ENCODE measurements at regions not wholly inside any gene's neighbourhood (a gene's known extent, or its start where the extent isn't known, plus 50 kb on each side); places are given as distances from the start of the nearest gene placed in this dataset.
A peak's percentile ranks its signal among the peaks of the same experiment; 100 is the strongest.
"Not testable (repeated sequence)": the region's sequence is repeated elsewhere in the genome, so short reads cannot be mapped to it uniquely, and the experiment has no call there.

- no peak overlapping the region for H3K27ac Mint-ChIP-seq
- ATAC-seq (no peak), DNase-seq (ENCODE audit: low spot score) (no peak)
- no peak overlapping the region for H3K4me3 Mint-ChIP-seq
- H3K4me1 Mint-ChIP-seq (ENCODE audit: low read depth in 2 of 2) = no peaks in the 10 kb centered on the region
- no peaks in the 10 kb centered on the region for H3K27me3 Mint-ChIP-seq
- no peaks in the 10 kb centered on the region for H3K36me3 Mint-ChIP-seq
- no peaks in the 10 kb centered on the region for H3K9me3 Mint-ChIP-seq
Measured at GRCh38 chr15:92773340-92773739, 117.8 kb upstream of the FAM174B start.

DNA sequence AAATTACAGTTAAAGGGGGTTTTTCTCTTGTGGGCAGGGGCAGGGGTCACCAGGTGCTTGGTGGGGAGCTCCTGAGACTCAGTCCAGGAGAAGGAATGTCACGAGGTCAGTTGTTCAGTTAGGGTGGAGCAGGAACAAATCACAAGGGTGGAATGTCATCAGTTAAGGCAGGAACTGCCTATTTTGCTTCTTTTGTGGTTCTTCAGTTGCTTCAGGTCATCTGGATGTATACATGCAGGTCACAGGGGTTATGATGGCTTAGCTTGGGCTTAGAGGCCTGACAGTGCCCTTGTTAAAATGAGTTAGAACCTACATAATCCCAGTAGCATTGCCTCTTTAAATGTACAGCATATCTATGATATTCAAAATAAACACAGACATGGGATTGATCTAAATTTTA is 120.2 kb upstream of the CHD2 start:
- Mint-ChIP-seq H3K27ac (no peak overlapping the region), H3K9me3 (no peaks in the 10 kb centered on the region), H3K36me3 (no peaks in the 10 kb centered on the region), H3K4me3 (no peak overlapping the region), H3K27me3 (no peaks in the 10 kb centered on the region), H3K4me1 (ENCODE audit: low read depth in 2 of 2) (no peaks in the 10 kb centered on the region)
- DNase-seq (ENCODE audit: low spot score) (no peak), ATAC-seq (no peak)

GRCh38 chr15:92780843-92781242 is 119.3 kb upstream of the CHD2 start:
- no peak overlapping the region for H3K4me3 Mint-ChIP-seq
- H3K9me3 Mint-ChIP-seq = no peaks in the 10 kb centered on the region
- DNase-seq (ENCODE audit: low spot score) (no peak), ATAC-seq (no peak)
- no peaks in the 10 kb centered on the region for H3K36me3 Mint-ChIP-seq
- no peaks in the 10 kb centered on the region for H3K27me3 Mint-ChIP-seq
- H3K4me1 Mint-ChIP-seq (ENCODE audit: low read depth in 2 of 2) = no peaks in the 10 kb centered on the region
- no peak overlapping the region for H3K27ac Mint-ChIP-seq

DNA sequence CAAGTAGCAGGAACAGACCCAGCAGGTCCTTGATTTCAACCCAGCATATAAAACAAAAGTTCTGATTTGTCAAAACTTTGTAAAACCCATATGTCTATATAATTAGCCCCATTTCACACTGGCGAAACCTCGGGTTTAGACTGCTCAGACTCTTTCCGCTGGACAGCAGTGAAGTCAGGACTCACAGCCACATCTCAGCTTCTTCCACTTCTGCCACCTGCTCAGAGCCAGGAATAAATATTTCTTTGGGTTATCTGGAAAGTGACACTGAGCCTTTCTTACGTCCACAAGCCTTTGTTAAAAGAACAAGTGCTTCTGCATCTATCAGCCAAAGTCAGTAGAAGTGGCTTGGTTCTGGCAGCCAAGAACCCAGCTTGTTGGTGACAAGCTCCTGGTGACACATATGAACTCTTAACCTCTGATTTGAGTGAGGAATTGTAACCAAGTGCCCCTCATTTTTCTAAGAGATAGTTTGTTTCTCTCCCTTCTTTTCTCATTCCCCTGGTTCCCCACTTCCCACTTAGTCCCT is 118.1 kb upstream of the CHD2 start:
- H3K9me3 Mint-ChIP-seq = no peaks in the 10 kb centered on the region
- no peak overlapping the region for H3K27ac Mint-ChIP-seq
- H3K27me3 Mint-ChIP-seq = no peaks in the 10 kb centered on the region
- no peaks in the 10 kb centered on the region for H3K36me3 Mint-ChIP-seq
- DNase-seq (ENCODE audit: low spot score) = no peak
- no peak overlapping the region for H3K4me3 Mint-ChIP-seq
- H3K4me1 Mint-ChIP-seq (ENCODE audit: low read depth in 2 of 2) = no peaks in the 10 kb centered on the region
- no peak for ATAC-seq

GRCh38 chr15:92787116-92787515 is 113.0 kb upstream of the CHD2 start:
- DNase-seq (ENCODE audit: low spot score) = no peak
- H3K27me3 Mint-ChIP-seq = no peaks in the 10 kb centered on the region
- H3K9me3 Mint-ChIP-seq = no peaks in the 10 kb centered on the region
- no peak overlapping the region for H3K4me3 Mint-ChIP-seq
- no peak for ATAC-seq
- no peaks in the 10 kb centered on the region for H3K4me1 Mint-ChIP-seq (ENCODE audit: low read depth in 2 of 2)
- H3K27ac Mint-ChIP-seq = no peak overlapping the region
- H3K36me3 Mint-ChIP-seq = no peaks in the 10 kb centered on the region

DNA sequence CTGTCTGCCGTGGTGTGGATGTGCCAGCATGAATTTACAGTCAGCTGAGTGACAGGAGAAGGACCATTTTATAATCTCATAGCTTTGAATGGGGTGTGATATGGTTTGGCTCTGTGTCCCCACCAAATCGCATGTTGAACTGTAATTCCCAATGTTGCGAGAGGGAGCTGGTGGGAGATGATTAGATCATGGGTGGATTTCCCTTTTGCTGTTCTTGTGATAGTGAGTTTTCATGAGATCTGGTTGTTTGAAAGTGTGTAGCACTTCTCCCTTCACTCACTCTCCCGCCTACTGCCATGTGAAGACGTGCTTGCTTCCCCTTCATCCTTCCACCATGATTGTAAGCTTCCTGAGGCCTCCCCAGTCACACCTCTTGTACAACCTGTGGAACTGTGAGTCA is 111.9 kb upstream of the CHD2 start:
- no peaks in the 10 kb centered on the region for H3K9me3 Mint-ChIP-seq
- H3K4me1 Mint-ChIP-seq (ENCODE audit: low read depth in 2 of 2) = no peaks in the 10 kb centered on the region
- no peaks in the 10 kb centered on the region for H3K36me3 Mint-ChIP-seq
- H3K27me3 Mint-ChIP-seq = no peaks in the 10 kb centered on the region
- ATAC-seq = no peak
- H3K4me3 Mint-ChIP-seq = no peak overlapping the region
- no peak for DNase-seq (ENCODE audit: low spot score)
- H3K27ac Mint-ChIP-seq = no peak overlapping the region

DNA sequence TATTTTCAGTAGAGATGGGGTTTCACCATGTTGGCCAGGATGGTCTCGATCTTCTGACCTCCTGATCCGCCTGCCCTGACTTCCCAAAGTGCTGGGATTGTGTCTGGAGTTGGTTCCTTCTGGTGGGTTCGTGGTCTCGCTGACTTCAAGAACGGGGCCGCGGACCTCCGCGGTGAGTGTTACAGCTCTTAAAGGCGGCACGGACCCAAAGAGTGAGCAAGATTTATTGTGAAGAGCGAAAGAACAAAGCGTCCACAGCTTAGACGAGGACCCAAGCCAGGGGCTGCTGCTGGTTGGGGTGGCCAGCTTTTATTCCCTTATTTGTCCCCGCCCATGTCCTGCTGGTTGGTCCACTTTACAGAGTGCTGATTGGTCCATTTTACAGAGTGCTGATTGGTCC is 111.3 kb upstream of the CHD2 start:
- not testable (repeated sequence) for H3K27me3 Mint-ChIP-seq; H3K36me3 Mint-ChIP-seq; DNase-seq (ENCODE audit: low spot score); H3K4me1 Mint-ChIP-seq (ENCODE audit: low read depth in 2 of 2); ATAC-seq; H3K4me3 Mint-ChIP-seq; H3K9me3 Mint-ChIP-seq; H3K27ac Mint-ChIP-seq

- Mint-ChIP-seq H3K36me3 (no peaks in the 10 kb centered on the region), H3K4me3 (no peak overlapping the region), H3K9me3 (no peaks in the 10 kb centered on the region)
Measured at GRCh38 chr15:92796161-92796611, 103.9 kb upstream of the CHD2 start.

GRCh38 chr15:92797168-92798052 is 102.7 kb upstream of the CHD2 start:
- Mint-ChIP-seq H3K4me3 (no peak overlapping the region), H3K27me3 (no peaks in the 10 kb centered on the region), H3K4me1 (ENCODE audit: low read depth in 2 of 2) (peaks cover 10 to 12% of the 10 kb centered on the region in 2 donors), H3K36me3 (no peaks in the 10 kb centered on the region), H3K27ac (peak overlapping the region; percentile 49 to 86), H3K9me3 (no peaks in the 10 kb centered on the region)
- DNase-seq (ENCODE audit: low spot score) = no peak
- ATAC-seq = peak; percentile 71 to 81

More at GRCh38 chr15:92796161-92796611, 103.9 kb upstream of the CHD2 start:
- Mint-ChIP-seq H3K27me3 (no peaks in the 10 kb centered on the region), H3K4me1 (ENCODE audit: low read depth in 2 of 2) (peaks cover 5% of the 10 kb centered on the region in 2 donors), H3K27ac (no peak overlapping the region)
- no peak for ATAC-seq
- DNase-seq (ENCODE audit: low spot score) = no peak

DNA sequence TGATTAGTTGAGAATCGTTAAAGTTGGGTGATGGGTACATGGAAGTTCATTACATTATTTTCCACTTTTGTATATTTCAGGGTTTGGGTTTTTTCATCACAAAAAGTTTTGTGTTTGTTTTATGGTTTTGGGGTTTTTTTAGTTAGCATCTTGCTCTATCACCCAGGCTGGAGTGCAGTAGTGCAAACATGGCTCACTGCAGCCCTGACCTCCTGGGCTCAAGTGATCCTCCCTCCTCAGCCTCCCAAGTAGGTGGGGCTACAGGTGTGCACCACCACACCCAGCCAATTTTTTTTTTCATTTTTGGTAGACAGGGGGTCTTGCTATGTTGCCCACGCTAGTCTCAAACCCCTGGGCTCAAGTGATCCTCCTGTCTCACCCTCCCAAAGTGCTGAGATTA is 100.1 kb upstream of the CHD2 start:
- no peaks in the 10 kb centered on the region for H3K9me3 Mint-ChIP-seq

DNA sequence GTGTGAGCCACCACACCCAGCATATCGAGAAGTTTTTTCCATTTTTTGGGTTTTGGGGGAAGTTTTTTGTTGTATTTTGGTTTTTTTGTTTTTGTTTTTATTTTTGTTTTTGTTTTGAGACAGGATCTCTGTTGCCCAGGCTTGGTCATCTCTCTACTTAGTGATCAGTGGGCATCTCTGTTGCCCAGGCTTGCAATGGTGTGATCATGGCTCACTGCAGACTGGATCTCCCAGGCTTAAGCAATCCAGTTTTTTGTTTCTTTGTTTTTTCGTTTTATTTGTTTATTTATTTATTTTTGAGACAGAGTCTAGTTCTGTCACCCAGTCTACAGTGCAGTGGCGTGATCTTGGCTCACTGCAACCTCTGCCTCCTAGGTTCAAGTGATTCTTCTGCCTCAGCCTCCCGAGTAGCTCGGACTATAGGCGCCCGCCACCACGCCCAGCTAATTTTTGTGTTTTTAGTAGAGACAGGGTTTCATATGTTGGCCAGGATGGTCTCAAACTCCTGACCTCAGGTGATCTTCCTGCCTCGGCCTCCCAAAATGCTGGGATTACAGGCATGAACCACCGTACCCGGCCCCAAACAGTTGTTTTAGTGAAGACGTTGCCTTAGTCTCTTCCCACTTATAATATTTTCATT is 99.6 kb upstream of the CHD2 start:
- H3K27ac Mint-ChIP-seq = peak overlapping the region in 1 of 2 donors; percentile 48
- H3K9me3 Mint-ChIP-seq; H3K4me3 Mint-ChIP-seq; H3K36me3 Mint-ChIP-seq; H3K27me3 Mint-ChIP-seq; ATAC-seq; DNase-seq (ENCODE audit: low spot score): not testable (repeated sequence)
- peaks cover 21 to 22% of the 10 kb centered on the region in 2 donors for H3K4me1 Mint-ChIP-seq (ENCODE audit: low read depth in 2 of 2)

More for the DNA sequence above, 100.1 kb upstream of the CHD2 start:
- H3K4me3 Mint-ChIP-seq = no peak overlapping the region
- no peaks in the 10 kb centered on the region for H3K27me3 Mint-ChIP-seq
- no peak for ATAC-seq
- H3K27ac Mint-ChIP-seq = peak overlapping the region in 1 of 2 donors; percentile 48
- H3K36me3 Mint-ChIP-seq = no peaks in the 10 kb centered on the region
- H3K4me1 Mint-ChIP-seq (ENCODE audit: low read depth in 2 of 2) = peaks cover 21 to 22% of the 10 kb centered on the region in 2 donors
- DNase-seq (ENCODE audit: low spot score) = no peak

DNA sequence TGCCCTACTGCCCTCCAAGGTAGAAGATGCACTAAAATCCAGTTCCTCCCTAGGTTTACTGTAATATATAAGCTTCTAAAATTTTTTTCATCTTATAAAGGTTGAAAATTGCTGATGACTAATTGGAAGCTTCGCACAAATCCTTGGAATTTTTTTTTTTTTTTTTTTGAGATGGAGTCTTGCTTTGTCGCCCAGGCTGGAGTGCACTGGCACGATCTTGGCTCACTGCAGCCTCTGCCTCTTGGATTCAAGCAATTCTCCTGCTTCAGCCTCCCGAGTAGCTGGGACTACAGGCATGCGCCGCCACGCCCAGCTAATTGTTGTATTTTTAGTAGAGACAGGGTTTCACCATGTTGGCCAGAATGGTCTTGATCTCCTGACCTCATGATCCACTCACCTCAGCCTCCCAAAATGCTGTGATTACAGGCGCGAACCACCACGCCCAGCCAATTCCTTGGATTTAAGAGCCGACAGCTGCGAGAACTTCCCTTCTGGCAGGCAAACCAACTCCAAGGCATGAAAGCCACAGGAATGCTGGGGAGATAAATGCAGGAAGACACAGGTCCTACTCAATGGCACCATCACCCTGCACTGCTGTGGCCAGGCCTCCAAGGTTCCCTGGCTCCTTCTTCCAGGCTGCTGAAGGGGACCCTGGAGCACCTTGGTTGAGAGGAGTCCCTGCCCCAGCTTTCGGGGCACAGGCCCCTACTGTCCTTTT is 98.9 kb upstream of the CHD2 start:
- peaks cover 21 to 23% of the 10 kb centered on the region in 2 donors for H3K4me1 Mint-ChIP-seq (ENCODE audit: low read depth in 2 of 2)
- not testable (repeated sequence) for H3K9me3 Mint-ChIP-seq

GRCh38 chr15:92801774-92802464 is 98.2 kb upstream of the CHD2 start:
- DNase-seq (ENCODE audit: low spot score) (no peak), ATAC-seq (no peak)
- H3K27ac Mint-ChIP-seq = peak overlapping the region in 1 of 2 donors; percentile 15
- peaks cover 24 to 28% of the 10 kb centered on the region in 2 donors for H3K4me1 Mint-ChIP-seq (ENCODE audit: low read depth in 2 of 2)
- no peaks in the 10 kb centered on the region for H3K36me3 Mint-ChIP-seq
- H3K9me3 Mint-ChIP-seq = no peaks in the 10 kb centered on the region
- peak overlapping the region; percentile 6 for H3K4me3 Mint-ChIP-seq
- no peaks in the 10 kb centered on the region for H3K27me3 Mint-ChIP-seq

More for the DNA sequence above, 98.9 kb upstream of the CHD2 start:
- ATAC-seq; H3K4me3 Mint-ChIP-seq; H3K36me3 Mint-ChIP-seq; H3K27me3 Mint-ChIP-seq; DNase-seq (ENCODE audit: low spot score): not testable (repeated sequence)
- peak overlapping the region in 1 of 2 donors; percentile 48 for H3K27ac Mint-ChIP-seq

All from natural killer cell treated with Interleukin-12 subunit alpha and Interleukin-12 subunit beta and Interleukin-15 and Interleukin-18, amount 100 ng/mL, for 72 hours (primary cell).